Pancreas (tissue), 10 donors: ENCODE measurements at regions not wholly inside any gene's neighbourhood (a gene's known extent, or its start where the extent isn't known, plus 50 kb on each side); places are given as distances from the start of the nearest gene placed in this dataset.

ENCODE experiments used
- ATAC-seq, 4 donors: fragments of 200-7000 bp; cut with Tn5 transposase; one replicate each; pipeline versions ENCODE4 v1.8.0 to v1.9.1; 2020; ENCODE audit warnings: mild to moderate bottlenecking in 4 of 4, moderate library complexity in 4 of 4
- DNase-seq, 6 donors: peaks; one replicate each; pipeline ENCODE4 v3.0.0-alpha.2; 2020
- FAIRE-seq: peaks from 2 replicates; lab custom pipeline; 2012; peaks lifted over from hg19 to GRCh38; lab: Jason Lieb, UNC
- H3K27ac ChIP-seq, 4 donors: fragments of 200-600 bp; sonication (generic); 1 replicate in 3 of 4; 2 replicates in 1 of 4; pipeline versions ENCODE4 v1.5.0 to v1.8.0; 2020
- H3K27me3 ChIP-seq, 4 donors: fragments of 200-600 bp; one replicate each; pipeline ENCODE4 v1.8.0; 2021
- H3K36me3 ChIP-seq, 3 donors: fragments of 200-600 bp; sonication (generic) in 1 of 3; one replicate each; pipeline versions ENCODE4 v1.5.0 to v1.8.0; 2020 to 2021
- H3K4me1 ChIP-seq, 3 donors: fragments of 200-600 bp; one replicate each; pipeline ENCODE4 v1.8.0; 2021
- H3K4me3 ChIP-seq, 4 donors: fragments of 200-600 bp; sonication (generic) in 2 of 4; one replicate each; pipeline versions ENCODE4 v1.5.0 to v1.8.0; 2020 to 2021
- H3K9me3 ChIP-seq, 4 donors: fragments of 200-600 bp; one replicate each; pipeline ENCODE4 v1.8.0; 2021
- CTCF ChIP-seq, 4 donors: fragments of 200-600 bp; sonication (generic) in 3 of 4; IDR thresholded peaks; one replicate each; pipeline versions ENCODE4 v1.5.0 to v1.8.0; 2021; ENCODE audit warnings: antibody characterized with exemption in 4 of 4
- WGBS, 2 donors: extraction: QIAGEN DNeasy Blood & Tissue Kit; methylation state at CpG; one replicate each; pipeline ENCODE4 v1.1.7; 2013; 5-methylcytosine and 5-hydroxymethylcytosine counted together
- intact Hi-C, 3 donors: fragments of 100-400 bp; cut with DNase I; formaldehyde crosslinking; loops; one replicate each; pipeline versions ENCODE4 v1.11.1 to v1.14.2; 2022
- donor health status: healthy with polysubstance abuse.
- donor health status: DM: no; HTN: no; CAD: no; lungs with moderate emphysema.
- donor health status: DM: no; HTN: no; CAD: no.
- donor health status: control.
- donor health status: control.
- donor health status: Bipolar disorder and iron deficiency.
- donor health status: DM: yes; HTN: yes; CAD: no.
- donor health status: DM: no; HTN: no; CAD: no.
- donor health status: DM: no; HTN: no; CAD: no.
- donor health status: DM: yes; HTN: yes; CAD: no.

- ATAC-seq: peak in 3 of 4 donors; percentile 39 to 79 (median 60)
- Histone ChIP-seq H3K27me3 (no peaks in the 10 kb centered on the region), H3K4me3 (no peak overlapping the region), H3K9me3 (no peaks in the 10 kb centered on the region), H3K4me1 (no peaks in the 10 kb centered on the region), H3K27ac (peak overlapping the region in 1 of 4 donors; percentile 37), H3K36me3 (no peaks in the 10 kb centered on the region)
- FAIRE-seq: no peak
- intact Hi-C loops: no loop called here
- 87 to 92% methylated on average over 22 of the region's 22 CpGs for WGBS, 2 donors
- TF ChIP-seq CTCF (IDR thresholded peaks at IDR 0.05): no peak
- DNase-seq: peak in 1 of 6 donors; percentile 50
These were observed 220.2 kb downstream of the CTTN start for GRCh38 chr11:70618431-70619101.

GRCh38 chr11:70619591-70619990 lies 221.3 kb downstream of the CTTN start:
- no peaks in the 10 kb centered on the region for H3K9me3 ChIP-seq
- no peak for TF ChIP-seq CTCF (IDR thresholded peaks at IDR 0.05)
- ATAC-seq (no peak), DNase-seq (peak in 1 of 6 donors; percentile 34), FAIRE-seq (no peak)
- H3K36me3 ChIP-seq: no peaks in the 10 kb centered on the region
- intact Hi-C loops: no loop called here
- no peak overlapping the region for H3K27ac ChIP-seq
- no peak overlapping the region for H3K4me3 ChIP-seq
- 90 to 93% methylated on average over 7 of the region's 7 CpGs for WGBS, 2 donors
- H3K4me1 ChIP-seq: no peaks in the 10 kb centered on the region
- no peaks in the 10 kb centered on the region for H3K27me3 ChIP-seq

DNA sequence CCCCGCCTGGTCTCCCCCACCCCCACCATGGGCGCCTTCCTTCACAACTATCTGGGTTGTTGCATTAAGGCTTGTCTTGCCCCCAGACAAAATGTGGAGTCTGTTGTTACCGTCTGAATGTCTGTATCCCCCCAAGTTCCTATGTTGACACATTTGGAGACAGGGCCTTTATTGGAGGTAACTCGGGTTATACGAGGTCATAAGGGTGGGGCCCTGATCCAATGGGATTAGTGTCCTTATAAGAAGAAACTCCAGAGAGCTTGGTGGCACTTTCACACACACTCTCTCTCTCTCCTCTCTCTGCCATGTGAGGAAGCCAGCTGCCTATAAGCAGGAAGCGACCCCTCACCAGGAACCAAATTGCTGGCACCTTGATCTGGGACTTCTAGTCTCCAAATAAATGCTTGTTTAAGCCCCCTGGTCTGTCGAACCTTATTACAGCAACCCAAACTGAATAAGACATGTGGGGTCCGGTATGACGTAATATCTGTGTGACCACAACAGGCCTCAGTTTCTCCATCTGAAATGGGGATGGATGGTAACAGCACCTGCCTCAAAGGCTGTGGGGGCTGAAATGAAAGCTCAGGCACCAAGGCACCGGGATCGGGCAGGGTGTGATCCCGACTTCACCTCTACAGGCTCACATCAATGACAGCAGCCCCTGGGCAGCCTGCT lies 222.3 kb downstream of the CTTN start:
- WGBS, 2 donors: 96 to 97% methylated on average over 12 of the region's 12 CpGs
- no peak for FAIRE-seq

GRCh38 chr11:70621241-70621640 lies 222.9 kb downstream of the CTTN start:
- no peak overlapping the region for H3K4me3 ChIP-seq
- no peak for TF ChIP-seq CTCF (IDR thresholded peaks at IDR 0.05)
- no peaks in the 10 kb centered on the region for H3K36me3 ChIP-seq
- H3K9me3 ChIP-seq: no peaks in the 10 kb centered on the region
- no peaks in the 10 kb centered on the region for H3K27me3 ChIP-seq
- intact Hi-C loops: no loop called here
- no peak overlapping the region for H3K27ac ChIP-seq
- DNase-seq: peak in 1 of 6 donors; percentile 17
- H3K4me1 ChIP-seq: no peaks in the 10 kb centered on the region
- WGBS, 2 donors: 98 to 99% methylated on average over 6 of the region's 6 CpGs
- no peak for ATAC-seq
- FAIRE-seq: no peak

More for the DNA sequence above, 222.3 kb downstream of the CTTN start:
- ATAC-seq (no peak), DNase-seq (peak in 1 of 6 donors; percentile 25)
- H3K4me3 ChIP-seq: no peak overlapping the region
- TF ChIP-seq CTCF (IDR thresholded peaks at IDR 0.05): no peak
- H3K9me3 ChIP-seq: no peaks in the 10 kb centered on the region
- intact Hi-C loops: no loop called here
- H3K27me3 ChIP-seq: no peaks in the 10 kb centered on the region
- H3K36me3 ChIP-seq: no peaks in the 10 kb centered on the region
- no peaks in the 10 kb centered on the region for H3K4me1 ChIP-seq
- H3K27ac ChIP-seq: no peak overlapping the region

- Histone ChIP-seq H3K27ac (no peak overlapping the region), H3K27me3 (no peaks in the 10 kb centered on the region), H3K4me1 (no peaks in the 10 kb centered on the region), H3K36me3 (no peaks in the 10 kb centered on the region), H3K4me3 (no peak overlapping the region), H3K9me3 (no peaks in the 10 kb centered on the region)
- FAIRE-seq: no peak
- 95 to 98% methylated on average over 9 of the region's 9 CpGs for WGBS, 2 donors
- peak in 1 of 6 donors; percentile 31 for DNase-seq
- intact Hi-C loops: no loop called here
- no peak for TF ChIP-seq CTCF (IDR thresholded peaks at IDR 0.05)
- ATAC-seq: no peak
These were observed 223.8 kb downstream of the CTTN start for GRCh38 chr11:70622091-70622490.
